Heart left ventricle (tissue), 16 donors: ENCODE measurements at regions not wholly inside any gene's neighbourhood (a gene's known extent, or its start where the extent isn't known, plus 50 kb on each side); places are given as distances from the start of the nearest gene placed in this dataset.

Experiments used
- ATAC-seq, 4 donors: fragments of 200-7000 bp; cut with Tn5 transposase; one replicate each; pipeline ENCODE4 v1.9.1; 2020 to 2022; ENCODE audit warnings: moderate library complexity in 4 of 4, mild to moderate bottlenecking in 3 of 4, moderate number of reproducible peaks in 1 of 4
- DNase-seq, 5 donors: peaks; one replicate each; pipeline ENCODE4 v3.0.0-alpha.2; 2020
- H3K27ac ChIP-seq, 12 donors: fragments of 200-600 bp; sonication (generic) in 4 of 12; one replicate each; pipeline versions ENCODE4 v1.5.0 to v1.8.0; 2016 to 2022; ENCODE audit warnings: mild to moderate bottlenecking in 2 of 12
- H3K27me3 ChIP-seq, 9 donors: fragments of 200-600 bp; sonication (generic) in 2 of 9; one replicate each; pipeline versions ENCODE4 v1.5.1 to v1.8.0; 2016 to 2022; ENCODE audit warnings: mild to moderate bottlenecking in 3 of 9
- H3K36me3 ChIP-seq, 9 donors: fragments of 200-600 bp; sonication (generic) in 2 of 9; one replicate each; pipeline versions ENCODE4 v1.5.0 to v1.8.0; 2018 to 2022; ENCODE audit warnings: mild to moderate bottlenecking in 2 of 9
- H3K4me1 ChIP-seq, 12 donors: fragments of 200-600 bp; sonication (generic) in 4 of 12; one replicate each; pipeline versions ENCODE4 v1.5.0 to v1.8.0; 2016 to 2022; ENCODE audit warnings: mild to moderate bottlenecking in 3 of 12
- H3K4me3 ChIP-seq, 12 donors: fragments of 200-600 bp; sonication (generic) in 4 of 12; one replicate each; pipeline versions ENCODE4 v1.5.0 to v1.8.0; 2017 to 2022; ENCODE audit warnings: mild to moderate bottlenecking in 9 of 12, moderate library complexity in 4 of 12
- H3K9me3 ChIP-seq, 12 donors: fragments of 200-600 bp; sonication (generic) in 4 of 12; one replicate each; pipeline versions ENCODE4 v1.5.0 to v1.8.0; 2016 to 2022; ENCODE audit warnings: mild to moderate bottlenecking in 1 of 12
- CTCF ChIP-seq, 12 donors: fragments of 200-600 bp; sonication (generic) in 4 of 12; IDR thresholded peaks; one replicate each; pipeline versions ENCODE4 v1.5.0 to v1.8.0; 2018 to 2022; ENCODE audit warnings: antibody characterized with exemption in 12 of 12, mild to moderate bottlenecking in 5 of 12
- POLR2A ChIP-seq, 2 donors: fragments of 450-650 bp; IDR thresholded peaks; one replicate each; pipeline ENCODE4 v1.6.1; 2017; ENCODE audit warnings: antibody characterized with exemption in 2 of 2, mild to moderate bottlenecking in 2 of 2, moderate library complexity in 2 of 2
- WGBS, 4 donors: extraction: QIAGEN DNeasy Blood & Tissue Kit in 2 of 4; methylation state at CpG; one replicate each; pipeline versions ENCODE4 v1.1.5 to v1.1.7; 2013 to 2018; 5-methylcytosine and 5-hydroxymethylcytosine counted together
- intact Hi-C, 10 donors: fragments of 100-400 bp; cut with DNase I; formaldehyde crosslinking; loops; one replicate each; pipeline versions ENCODE4 v1.11.1 to v1.14.2; 2022
- donor health status: ischemic (EF 13 %, LVEDD 7.1; RV severe dilation, severe dysfunction).
- donor health status: healthy with polysubstance abuse.
- donor health status: DM: no; HTN: yes; CAD: no.
- donor health status: DM: no; HTN: no; CAD: no.
- donor health status: ischemic (EF 25% LVEDD 6.9; RV normal size, moderate dysfunction).
- donor health status: ischemic (EF 25% LVEDD 5.7; RV mildly dilated, moderate dysfunction).
- donor health status: healthy.
- donor health status: DM: yes; HTN: yes; CAD: no.
- donor health status: ischemic (EF 35%, LVEDD 5.7; RV mildly dilated, moderate dysfunction).
- donor health status: nonischemic (EF 11% LVEDD 7.7; RV severe dilation, severe dysfunction).
- donor health status: DM: yes; HTN: yes; CAD: no.
- donor health status: PGD.
- donor health status: ischemic (EF 29% LVEDD 5.4; RV normal size, mild dysfunction).
- donor health status: nonischemic (EF 23%, LVEDD 6.1; RV moderate dilation, normal function).

- DNase-seq (no peak), ATAC-seq (no peak)
- TF ChIP-seq CTCF (IDR thresholded peaks at IDR 0.05) (no peak), POLR2A (IDR thresholded peaks at IDR 0.05) (no peak)
- intact Hi-C loops: no loop called here
- WGBS, 4 donors: 79 to 86% (median 83%) methylated on average over 3 of the region's 3 CpGs
- H3K36me3 ChIP-seq: no peaks in the 10 kb centered on the region
- no peak overlapping the region for H3K27ac ChIP-seq
- H3K4me1 ChIP-seq: peaks cover 0 to 6% (median 0%) of the 10 kb centered on the region in 12 donors
- no peaks in the 10 kb centered on the region for H3K27me3 ChIP-seq
- H3K9me3 ChIP-seq: peaks cover 0 to 9% (median 2%) of the 10 kb centered on the region in 12 donors
- no peak overlapping the region for H3K4me3 ChIP-seq
Observed at GRCh38 chr5:158324236-158324635, 465.3 kb upstream of the CLINT1 start.

GRCh38 chr5:158322620-158323019, 463.7 kb upstream of the CLINT1 start:
- intact Hi-C loops: no loop called here
- Histone ChIP-seq H3K27ac (no peak overlapping the region), H3K36me3 (no peaks in the 10 kb centered on the region), H3K4me3 (no peak overlapping the region), H3K9me3 (no peaks in the 10 kb centered on the region), H3K4me1 (peaks cover 0 to 6% (median 0%) of the 10 kb centered on the region in 12 donors), H3K27me3 (no peaks in the 10 kb centered on the region)
- DNase-seq (no peak), ATAC-seq (no peak)
- TF ChIP-seq CTCF (IDR thresholded peaks at IDR 0.05) (no peak), POLR2A (IDR thresholded peaks at IDR 0.05) (no peak)
- 92 to 100% (median 94%) methylated on average over 1 of the region's 1 CpG for WGBS, 4 donors

GRCh38 chr5:158320934-158321333, 462.0 kb upstream of the CLINT1 start:
- Histone ChIP-seq H3K4me1 (peaks cover 0 to 6% (median 0%) of the 10 kb centered on the region in 12 donors), H3K27me3 (no peaks in the 10 kb centered on the region), H3K9me3 (no peaks in the 10 kb centered on the region), H3K27ac (no peak overlapping the region), H3K4me3 (no peak overlapping the region), H3K36me3 (no peaks in the 10 kb centered on the region)
- intact Hi-C loops: no loop called here
- no peak for TF ChIP-seq CTCF (IDR thresholded peaks at IDR 0.05)
- no peak for TF ChIP-seq POLR2A (IDR thresholded peaks at IDR 0.05)
- ATAC-seq (no peak), DNase-seq (no peak)
- 87 to 92% (median 88%) methylated on average over 5 of the region's 5 CpGs for WGBS, 4 donors

- peaks cover 0 to 6% (median 0%) of the 10 kb centered on the region in 12 donors for H3K4me1 ChIP-seq
- H3K27ac ChIP-seq: no peak overlapping the region
- intact Hi-C loops: no loop called here
- H3K9me3 ChIP-seq: no peaks in the 10 kb centered on the region
- ATAC-seq (no peak), DNase-seq (no peak)
- no peak overlapping the region for H3K4me3 ChIP-seq
- H3K36me3 ChIP-seq: no peaks in the 10 kb centered on the region
- H3K27me3 ChIP-seq: no peaks in the 10 kb centered on the region
- 30 to 39% (median 37%) methylated on average over 5 of the region's 5 CpGs for WGBS, 4 donors
- TF ChIP-seq CTCF (IDR thresholded peaks at IDR 0.05): no peak
- no peak for TF ChIP-seq POLR2A (IDR thresholded peaks at IDR 0.05)
Observed at GRCh38 chr5:158320178-158320674, 461.3 kb upstream of the CLINT1 start.
